Endothelial cell of umbilical vein (primary cell): ENCODE measurements at regions not wholly inside any gene's neighbourhood (a gene's known extent, or its start where the extent isn't known, plus 50 kb on each side); places are given as distances from the start of the nearest gene placed in this dataset.

Experiments
- BruUV-seq: library from RNA; stranded (reverse); fragments of 400-500 nt; replicated peaks from 2 replicates; lab custom pipeline; 2021; lab: Mats Ljungman, UMichigan
- CTCF ChIA-PET: fragments of 300-600, 350-600 bp; sonication (Branson Sonifier 250); formaldehyde crosslinking; loops from one replicate; lab custom pipeline; 2021; ENCODE audit warnings: antibody characterized with exemption, inconsistent platforms; lab: Charles Lee
- POLR2A ChIA-PET: fragments of 300-600, 350-600 bp; sonication (Branson Sonifier 250); formaldehyde crosslinking; loops from one replicate; lab custom pipeline; 2021; ENCODE audit warnings: antibody characterized with exemption, inconsistent platforms; lab: Charles Lee
- DNase-seq: peaks from one replicate; pipeline ENCODE4 v3.0.0-alpha.2; 2011; ENCODE audit warnings: low read depth, low spot score
- FAIRE-seq: peaks from 2 replicates; lab custom pipeline; 2011; peaks lifted over from hg19 to GRCh38; lab: Jason Lieb, UNC
- H2AFZ ChIP-seq: 2 replicates; pipeline ENCODE4 v1.6.0; 2012; ENCODE audit warnings: low read depth, low read length, control low read depth, inconsistent platforms
- H3K27ac ChIP-seq: 2 replicates; pipeline ENCODE4 v1.5.1; 2011; ENCODE audit warnings: low read depth, mild to moderate bottlenecking, control low read depth, low read length, moderate library complexity; ENCODE audit not compliant: insufficient read depth
- H3K27me3 ChIP-seq, 2 experiments: 2 replicates each; pipeline versions ENCODE4 v1.6.0 to v1.6.1; 2011; ENCODE audit warnings: low read length in 2 of 2, mixed read lengths in 1 of 2; ENCODE audit not compliant: control insufficient read depth in 2 of 2, insufficient read depth in 2 of 2
- H3K36me3 ChIP-seq, 2 experiments: 2 replicates in 1 of 2; 3 replicates in 1 of 2; pipeline ENCODE4 v1.5.1; 2011; ENCODE audit warnings: low read length in 2 of 2, mild to moderate bottlenecking in 1 of 2, moderate library complexity in 1 of 2; ENCODE audit not compliant: control insufficient read depth in 2 of 2, insufficient read depth in 2 of 2; ENCODE audit errors: extremely low read depth in 1 of 2
- H3K4me1 ChIP-seq: 3 replicates; pipeline ENCODE4 v1.5.1; 2011; ENCODE audit warnings: mild to moderate bottlenecking, low read length; ENCODE audit not compliant: control insufficient read depth, insufficient read depth; ENCODE audit errors: extremely low read depth
- H3K4me2 ChIP-seq: 2 replicates; pipeline ENCODE4 v1.6.1; 2011; ENCODE audit warnings: low read length, control low read depth, mixed read lengths; ENCODE audit not compliant: insufficient read depth
- H3K4me3 ChIP-seq, 3 experiments: fragments of 200-600 bp in 1 of 3; sonication (generic), shearing (Covaris generic) in 1 of 3; replicated peaks in 1 of 3; 2 replicates each; pipeline ENCODE4 v1.5.1; 2011 to 2016; ENCODE audit warnings: control low read depth in 3 of 3, low read length in 3 of 3, mild to moderate bottlenecking in 2 of 3, inconsistent platforms in 1 of 3, low read depth in 1 of 3, moderate library complexity in 1 of 3; ENCODE audit not compliant: insufficient read depth in 1 of 3
- H3K79me2 ChIP-seq: 2 replicates; pipeline ENCODE4 v1.6.0; 2012; ENCODE audit warnings: low read length, inconsistent platforms; ENCODE audit not compliant: control insufficient read depth, insufficient read depth
- H3K9ac ChIP-seq: replicated peaks from 2 replicates; pipeline ENCODE3; 2011; ENCODE audit warnings: low read length, control low read depth; ENCODE audit not compliant: insufficient read depth; ENCODE audit errors: extremely low read depth
- H3K9me1 ChIP-seq: replicated peaks from 3 replicates; pipeline ENCODE4 v1.6.0; 2011; ENCODE audit warnings: mild to moderate bottlenecking, low read length; ENCODE audit not compliant: control insufficient read depth, insufficient read depth; ENCODE audit errors: extremely low read depth
- H3K9me3 ChIP-seq: replicated peaks from 2 replicates; pipeline ENCODE4 v1.5.1; 2012; ENCODE audit warnings: low read length, inconsistent platforms; ENCODE audit not compliant: control insufficient read depth, insufficient read depth
- H4K20me1 ChIP-seq: replicated peaks from 2 replicates; pipeline ENCODE3; 2011; ENCODE audit warnings: mild to moderate bottlenecking, low read length; ENCODE audit not compliant: control insufficient read depth, insufficient read depth; ENCODE audit errors: extremely low read depth
- EZH2 ChIP-seq: IDR thresholded peaks from 2 replicates; pipeline ENCODE4 v1.6.1; 2012; ENCODE audit warnings: borderline replicate concordance, low read depth, mild to moderate bottlenecking, moderate library complexity, low read length, inconsistent platforms; ENCODE audit not compliant: severe bottlenecking
- FOS ChIP-seq: IDR thresholded peaks from 2 replicates; pipeline ENCODE4 v1.6.1; 2011; ENCODE audit warnings: mild to moderate bottlenecking, low read length, moderate library complexity, borderline replicate concordance; ENCODE audit not compliant: insufficient read depth
- GATA2 ChIP-seq: IDR thresholded peaks from 2 replicates; pipeline ENCODE4 v1.7.0; 2011; ENCODE audit warnings: low read depth, mild to moderate bottlenecking, moderate library complexity, mixed read lengths, low read length; ENCODE audit not compliant: insufficient read length, insufficient read depth
- JUN ChIP-seq: IDR thresholded peaks from 2 replicates; pipeline ENCODE4 v1.6.1; 2011; ENCODE audit warnings: borderline replicate concordance, low read depth; ENCODE audit not compliant: insufficient read length, insufficient read depth
- MYC ChIP-seq: IDR thresholded peaks from one replicate; pipeline ENCODE4 v1.6.1; 2011; ENCODE audit warnings: mild to moderate bottlenecking, low read depth, low read length
- POLR2A ChIP-seq: IDR thresholded peaks from 2 replicates; pipeline ENCODE4 v1.6.1; 2012; ENCODE audit warnings: low read depth, mild to moderate bottlenecking, control low read depth, low read length
- POLR2AphosphoS5 ChIP-seq: IDR thresholded peaks from 2 replicates; pipeline ENCODE4 v1.6.1; 2012; ENCODE audit warnings: low read depth, mild to moderate bottlenecking, control low read depth, low read length, moderate library complexity; ENCODE audit not compliant: insufficient read depth
- dilution Hi-C: fragments of 300-500 bp; cut with MboI; formaldehyde crosslinking; loops from one replicate; pipeline ENCODE4 v1.15.0; 2019; ENCODE audit warnings: low sequenced_read_pairs; ENCODE audit not compliant: extremely low pct_ligation_motif_present
- intact Hi-C: fragments of 100-400 bp; cut with micrococcal nuclease; formaldehyde crosslinking; loops from one replicate; pipeline ENCODE4 v1.10.0; 2022
- TF ChIP-seq, protein P1 (sequence below), 2 donors: IDR thresholded peaks; 1 replicate in 1 of 2; 2 replicates in 1 of 2; pipeline ENCODE4 v1.5.1; 2011; ENCODE audit warnings: low read length in 2 of 2, mild to moderate bottlenecking in 2 of 2, moderate library complexity in 2 of 2, control low read depth in 1 of 2, inconsistent platforms in 1 of 2, low read depth in 1 of 2; ENCODE audit not compliant: insufficient read depth in 1 of 2; ENCODE audit errors: extremely low read depth in 1 of 2
- TF ChIP-seq, protein P2 (sequence below): IDR thresholded peaks from 2 replicates; pipeline ENCODE4 v1.6.1; 2011; ENCODE audit not compliant: insufficient read depth, insufficient read length

GRCh38 chr1:226461087-226461486, 53.2 kb upstream of the PARP1 start:
- no peak overlapping the region for H2AFZ ChIP-seq
- no peak for FAIRE-seq
- H4K20me1 ChIP-seq, result no peaks in the 10 kb centered on the region
- CTCF ChIA-PET, result interaction anchor here (1.8 kb wide), 1 partner anchor 14 kb away, joined by 4 read pairs; no protein-coding TSS in a partner anchor
- H3K27ac ChIP-seq, result no peak overlapping the region
- TF ChIP-seq FOS (no peak), JUN (no peak), MYC (no peak), EZH2 (no peak), POLR2AphosphoS5 (no peak), POLR2A (no peak), GATA2 (no peak)
- TF ChIP-seq, protein P1, sequence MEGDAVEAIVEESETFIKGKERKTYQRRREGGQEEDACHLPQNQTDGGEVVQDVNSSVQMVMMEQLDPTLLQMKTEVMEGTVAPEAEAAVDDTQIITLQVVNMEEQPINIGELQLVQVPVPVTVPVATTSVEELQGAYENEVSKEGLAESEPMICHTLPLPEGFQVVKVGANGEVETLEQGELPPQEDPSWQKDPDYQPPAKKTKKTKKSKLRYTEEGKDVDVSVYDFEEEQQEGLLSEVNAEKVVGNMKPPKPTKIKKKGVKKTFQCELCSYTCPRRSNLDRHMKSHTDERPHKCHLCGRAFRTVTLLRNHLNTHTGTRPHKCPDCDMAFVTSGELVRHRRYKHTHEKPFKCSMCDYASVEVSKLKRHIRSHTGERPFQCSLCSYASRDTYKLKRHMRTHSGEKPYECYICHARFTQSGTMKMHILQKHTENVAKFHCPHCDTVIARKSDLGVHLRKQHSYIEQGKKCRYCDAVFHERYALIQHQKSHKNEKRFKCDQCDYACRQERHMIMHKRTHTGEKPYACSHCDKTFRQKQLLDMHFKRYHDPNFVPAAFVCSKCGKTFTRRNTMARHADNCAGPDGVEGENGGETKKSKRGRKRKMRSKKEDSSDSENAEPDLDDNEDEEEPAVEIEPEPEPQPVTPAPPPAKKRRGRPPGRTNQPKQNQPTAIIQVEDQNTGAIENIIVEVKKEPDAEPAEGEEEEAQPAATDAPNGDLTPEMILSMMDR (IDR thresholded peaks at IDR 0.05; ENCODE audit: extremely low read depth in 1 of 2, insufficient read depth in 1 of 2, low read depth in 1 of 2, low read length in 2 of 2), result no peak
- TF ChIP-seq, protein P2, sequence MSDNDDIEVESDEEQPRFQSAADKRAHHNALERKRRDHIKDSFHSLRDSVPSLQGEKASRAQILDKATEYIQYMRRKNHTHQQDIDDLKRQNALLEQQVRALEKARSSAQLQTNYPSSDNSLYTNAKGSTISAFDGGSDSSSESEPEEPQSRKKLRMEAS, result no peak
- DNase-seq, result no peak
- BruUV-seq, result no TSS peak
- H3K9ac ChIP-seq, result no peak overlapping the region
- H3K27me3 ChIP-seq, result no peaks in the 10 kb centered on the region
- H3K4me1 ChIP-seq, result no peaks in the 10 kb centered on the region
- no peak overlapping the region for H3K4me3 ChIP-seq
- intact Hi-C loops (no loop called here), dilution Hi-C loops (no loop called here)
- no peaks in the 10 kb centered on the region for H3K36me3 ChIP-seq
- POLR2A ChIA-PET, result no interaction called here
- H3K9me1 ChIP-seq, result no peaks in the 10 kb centered on the region
- no peak overlapping the region for H3K4me2 ChIP-seq
- no peaks in the 10 kb centered on the region for H3K79me2 ChIP-seq
- no peaks in the 10 kb centered on the region for H3K9me3 ChIP-seq
